ENCODE measurements at regions not wholly inside any gene's neighbourhood (a gene's known extent, or its start where the extent isn't known, plus 50 kb on each side); places are given as distances from the start of the nearest gene placed in this dataset.

DNA sequence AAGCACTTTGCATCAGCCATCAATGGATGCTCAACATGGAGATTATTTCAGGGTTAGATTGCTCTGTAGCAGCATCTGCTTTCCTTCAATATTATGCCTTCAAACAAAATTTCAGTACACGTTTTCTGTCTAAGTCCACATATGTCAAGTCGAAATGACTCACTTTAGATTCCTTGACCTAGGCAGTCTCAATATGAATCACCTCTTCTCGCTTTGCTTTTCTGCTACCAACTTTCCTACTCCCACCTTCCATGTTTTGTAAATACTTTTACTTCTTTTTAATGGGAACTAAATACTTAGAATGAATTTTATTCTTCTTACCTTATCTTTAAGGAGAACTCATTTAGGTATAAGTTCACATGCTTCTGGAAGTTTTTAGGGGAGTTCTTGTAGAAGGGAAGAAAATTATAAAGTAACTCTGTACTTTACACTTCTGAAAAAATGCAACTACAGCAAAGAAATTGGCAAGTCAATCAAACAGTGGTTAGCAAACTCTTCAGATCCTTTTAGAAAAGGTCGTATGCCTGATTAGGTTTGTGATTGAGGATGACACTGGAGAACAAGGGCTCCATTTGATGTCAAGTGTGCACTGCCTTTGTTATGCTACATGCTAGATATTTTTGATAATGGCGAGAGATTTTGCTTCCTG, 478.5 kb upstream of the SMARCA2 start:
- no peak for DNase-seq (ENCODE audit: low spot score)
- BruUV-seq (replicated peaks), result no TSS peak

GRCh38 chr9:1538301-1538700, 476.8 kb upstream of the SMARCA2 start:
- intact Hi-C loops (cut with micrococcal nuclease; ENCODE audit: unreplicated experiment), result no loop called here
- H3K4me2 ChIP-seq (ENCODE audit: low read length), result no peak overlapping the region
- TF ChIP-seq EZH2phosphoT487 (IDR thresholded peaks at IDR 0.05; ENCODE audit: borderline replicate concordance, low read depth, low read length) (no peak), CTCF (conservative IDR thresholded peaks at IDR 0.05; ENCODE audit: low read length) (no peak)

More for the DNA sequence above, 478.5 kb upstream of the SMARCA2 start:
- Histone ChIP-seq H2AFZ (ENCODE audit: low read length) (no peak overlapping the region), H3K79me2 (ENCODE audit: insufficient read depth, low read depth, low read length) (no peaks in the 10 kb centered on the region), H3K9me3 (ENCODE audit: low read length) (no peaks in the 10 kb centered on the region), H3K27ac (ENCODE audit: low read depth, low read length, poor library complexity, severe bottlenecking) (no peak overlapping the region), H3K9me2 (ENCODE audit: insufficient read depth, low read length) (no peaks in the 10 kb centered on the region), H3K4me3 (ENCODE audit: low read depth, low read length, poor library complexity, severe bottlenecking) (no peak overlapping the region), H4K20me1 (ENCODE audit: insufficient read depth, low read length) (no peaks in the 10 kb centered on the region), H3K36me3 (ENCODE audit: insufficient read depth, low read length) (no peaks in the 10 kb centered on the region), H3K4me1 (ENCODE audit: insufficient read depth, low read length, poor library complexity, severe bottlenecking) (no peaks in the 10 kb centered on the region), H3K4me2 (ENCODE audit: low read length) (no peak overlapping the region)
- intact Hi-C loops (cut with micrococcal nuclease; ENCODE audit: unreplicated experiment), result no loop called here
- ChIA-PET CTCF (ENCODE audit: unreplicated experiment) (no interaction called here), POLR2A (no interaction called here)
- no peak for TF ChIP-seq CTCF (conservative IDR thresholded peaks at IDR 0.05; ENCODE audit: low read length)
- TF ChIP-seq EZH2phosphoT487 (IDR thresholded peaks at IDR 0.05; ENCODE audit: borderline replicate concordance, low read depth, low read length), result no peak

GRCh38 chr9:1539216-1539615, 475.9 kb upstream of the SMARCA2 start:
- Histone ChIP-seq H3K9me3 (ENCODE audit: low read length) (no peaks in the 10 kb centered on the region), H4K20me1 (ENCODE audit: insufficient read depth, low read length) (no peaks in the 10 kb centered on the region), H3K4me1 (ENCODE audit: insufficient read depth, low read length, poor library complexity, severe bottlenecking) (no peaks in the 10 kb centered on the region), H3K4me3 (ENCODE audit: low read depth, low read length, poor library complexity, severe bottlenecking) (no peak overlapping the region), H3K27ac (ENCODE audit: low read depth, low read length, poor library complexity, severe bottlenecking) (no peak overlapping the region), H3K9me2 (ENCODE audit: insufficient read depth, low read length) (no peaks in the 10 kb centered on the region), H2AFZ (ENCODE audit: low read length) (no peak overlapping the region), H3K79me2 (ENCODE audit: insufficient read depth, low read depth, low read length) (no peaks in the 10 kb centered on the region), H3K4me2 (ENCODE audit: low read length) (no peak overlapping the region), H3K36me3 (ENCODE audit: insufficient read depth, low read length) (no peaks in the 10 kb centered on the region)
- CTCF ChIA-PET (ENCODE audit: unreplicated experiment), result no interaction called here
- intact Hi-C loops (cut with micrococcal nuclease; ENCODE audit: unreplicated experiment), result no loop called here
- no TSS peak for BruUV-seq (replicated peaks)
- POLR2A ChIA-PET, result interaction anchor here (0.6 kb wide), 1 partner anchor 89 kb away, joined by 4 read pairs; no protein-coding TSS in a partner anchor
- TF ChIP-seq CTCF (conservative IDR thresholded peaks at IDR 0.05; ENCODE audit: low read length) (no peak), EZH2phosphoT487 (IDR thresholded peaks at IDR 0.05; ENCODE audit: borderline replicate concordance, low read depth, low read length) (no peak)
- DNase-seq (ENCODE audit: low spot score), result no peak

More at GRCh38 chr9:1538301-1538700, 476.8 kb upstream of the SMARCA2 start:
- Histone ChIP-seq H3K9me3 (ENCODE audit: low read length) (no peaks in the 10 kb centered on the region), H4K20me1 (ENCODE audit: insufficient read depth, low read length) (no peaks in the 10 kb centered on the region), H3K9me2 (ENCODE audit: insufficient read depth, low read length) (no peaks in the 10 kb centered on the region), H3K79me2 (ENCODE audit: insufficient read depth, low read depth, low read length) (no peaks in the 10 kb centered on the region), H3K27ac (ENCODE audit: low read depth, low read length, poor library complexity, severe bottlenecking) (no peak overlapping the region), H3K36me3 (ENCODE audit: insufficient read depth, low read length) (no peaks in the 10 kb centered on the region), H3K4me1 (ENCODE audit: insufficient read depth, low read length, poor library complexity, severe bottlenecking) (no peaks in the 10 kb centered on the region), H2AFZ (ENCODE audit: low read length) (no peak overlapping the region), H3K4me3 (ENCODE audit: low read depth, low read length, poor library complexity, severe bottlenecking) (no peak overlapping the region)
- DNase-seq (ENCODE audit: low spot score), result no peak
- no TSS peak for BruUV-seq (replicated peaks)
- CTCF ChIA-PET (ENCODE audit: unreplicated experiment), result interaction anchor here (0.6 kb wide), 1 partner anchor 18 kb away, joined by 4 read pairs; no protein-coding TSS in a partner anchor
- POLR2A ChIA-PET, result interaction anchor here (0.7 to 1.3 kb wide), 2 partner anchors 9 to 11 kb away, joined by 3 read pairs; no protein-coding TSS in a partner anchor

Measured in OCI-LY7 (cell line).